DMS153 treated with DMSO at 0.1 percent for 48 hours (cell line): ENCODE measurements at regions not wholly inside any gene's neighbourhood (a gene's known extent, or its start where the extent isn't known, plus 50 kb on each side); places are given as distances from the start of the nearest gene placed in this dataset.

Experiments
- DNase-seq: peaks from one replicate; lab custom pipeline; 2025; ENCODE audit not compliant: unreplicated experiment; lab: John Stamatoyannopoulos, UW

DNA sequence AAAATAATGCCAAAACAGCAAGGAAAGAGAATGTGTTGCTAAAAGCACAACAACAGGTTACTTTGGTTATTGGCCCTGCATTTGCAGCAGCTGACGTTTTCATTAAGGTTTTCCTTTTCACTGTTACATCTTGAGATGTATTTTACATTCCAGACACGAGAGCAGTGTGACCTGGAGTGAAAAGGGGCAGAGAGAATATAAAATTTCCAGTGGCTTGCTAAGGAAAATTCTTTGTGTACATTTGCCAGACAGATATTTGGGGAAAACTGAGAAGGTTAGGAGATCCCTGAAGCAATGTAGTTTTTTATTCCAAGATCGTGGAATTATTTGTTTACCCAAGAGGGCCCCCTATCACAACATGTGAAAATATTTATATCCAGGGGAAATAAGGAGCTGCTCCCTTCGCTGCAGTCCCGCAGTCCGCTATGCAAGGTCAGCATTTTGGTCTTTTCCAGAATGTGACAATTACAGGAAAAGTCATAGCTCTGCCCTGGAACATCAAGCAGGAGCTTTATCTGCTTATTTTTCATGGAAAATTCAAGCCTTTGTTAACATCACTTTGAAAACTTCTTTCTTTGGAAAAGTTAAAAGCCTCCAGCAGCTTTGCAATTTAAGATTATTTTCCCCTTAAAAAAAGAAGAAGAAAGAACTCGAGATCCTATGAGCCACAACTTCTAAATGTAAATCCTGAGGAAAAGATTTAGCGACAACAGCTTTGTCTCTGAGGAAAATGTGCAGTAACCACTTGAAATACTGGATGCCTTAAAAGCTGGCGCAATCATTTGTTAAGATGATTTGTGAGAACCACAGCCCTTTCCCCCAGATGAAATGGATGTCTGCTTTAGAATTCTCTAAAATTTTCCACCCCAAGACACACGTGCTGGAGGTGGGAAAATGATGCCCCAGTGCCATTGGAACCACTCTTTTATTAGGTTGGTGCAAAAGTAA is 256.4 kb upstream of the TPM1 start:
- no peak for DNase-seq

DNA sequence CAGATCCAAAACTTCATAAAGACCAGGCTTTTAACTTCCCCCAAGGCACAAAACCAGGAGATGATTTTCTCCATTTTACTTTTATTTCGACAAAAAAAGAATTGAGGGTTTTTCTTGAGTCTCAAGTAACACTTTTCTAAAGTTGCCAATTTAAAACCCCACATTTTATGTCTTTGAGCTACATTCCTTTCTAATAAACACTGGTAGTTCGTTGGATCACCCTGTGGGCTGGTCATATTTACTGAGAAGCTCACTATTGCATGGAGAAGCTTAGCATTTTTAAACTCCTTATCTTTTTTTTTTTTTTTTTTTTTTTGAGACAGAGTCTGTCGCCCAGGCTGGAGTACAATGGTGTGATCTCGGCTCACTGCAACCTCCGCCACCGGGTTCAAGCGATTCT is 255.1 kb upstream of the TPM1 start:
- no peak for DNase-seq

DNA sequence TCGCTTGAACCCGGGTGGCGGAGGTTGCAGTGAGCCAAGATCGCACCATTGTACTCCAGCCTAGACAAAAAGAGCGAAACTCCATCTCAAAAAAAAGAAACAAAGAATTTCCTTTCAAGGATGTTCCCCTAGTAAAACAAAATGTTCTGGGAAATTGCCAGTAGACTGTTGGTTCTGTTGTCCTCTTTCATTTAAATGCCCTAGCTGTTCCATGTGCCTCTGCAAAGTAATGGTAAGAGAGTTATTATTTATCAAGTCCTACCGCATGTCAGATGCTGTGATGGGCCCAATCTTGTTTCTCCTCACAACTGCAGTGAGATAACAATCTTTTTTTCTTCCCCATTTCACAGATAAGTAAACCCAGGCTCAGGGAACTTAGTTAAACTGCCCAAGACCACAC is 254.3 kb upstream of the TPM1 start:
- DNase-seq: no peak

DNA sequence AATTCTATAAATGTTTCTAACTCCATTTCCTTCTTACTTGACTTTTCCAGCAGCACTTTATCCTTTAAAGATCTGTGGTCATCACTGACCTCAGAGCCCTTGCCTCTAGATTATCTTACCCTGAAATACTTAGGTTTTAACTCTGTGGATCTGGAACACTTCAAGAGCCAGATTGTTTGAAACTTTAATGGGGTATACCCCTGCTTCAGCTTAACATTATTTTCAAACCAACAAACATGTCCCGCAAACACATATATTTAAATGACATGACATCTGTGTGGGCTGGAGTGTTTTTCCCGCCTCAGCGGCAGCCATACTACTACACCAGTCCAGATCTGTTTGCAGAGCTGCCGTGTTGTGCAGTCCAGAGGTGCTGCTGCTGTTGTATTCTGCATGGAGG is 252.0 kb upstream of the TPM1 start:
- no peak for DNase-seq

DNA sequence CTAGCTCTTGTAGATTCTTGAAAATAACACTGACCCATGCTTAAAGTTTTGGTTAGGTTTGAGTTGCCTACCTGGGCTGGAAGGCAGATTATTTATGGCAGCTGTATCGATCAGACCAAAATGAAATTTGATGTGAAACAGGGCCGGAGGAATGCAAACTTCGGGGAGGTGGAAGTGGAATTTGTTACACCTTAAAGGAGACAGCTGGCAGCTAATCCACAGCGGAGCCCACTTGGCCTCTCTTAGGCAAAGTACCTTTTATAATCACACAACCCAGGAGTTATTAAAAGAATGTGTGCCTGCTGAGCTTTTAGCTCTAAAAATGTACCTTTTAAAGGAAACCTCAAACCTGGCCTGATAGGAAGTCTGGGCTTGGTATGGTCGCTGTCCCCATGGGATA is 250.9 kb upstream of the TPM1 start:
- DNase-seq: no peak

DNA sequence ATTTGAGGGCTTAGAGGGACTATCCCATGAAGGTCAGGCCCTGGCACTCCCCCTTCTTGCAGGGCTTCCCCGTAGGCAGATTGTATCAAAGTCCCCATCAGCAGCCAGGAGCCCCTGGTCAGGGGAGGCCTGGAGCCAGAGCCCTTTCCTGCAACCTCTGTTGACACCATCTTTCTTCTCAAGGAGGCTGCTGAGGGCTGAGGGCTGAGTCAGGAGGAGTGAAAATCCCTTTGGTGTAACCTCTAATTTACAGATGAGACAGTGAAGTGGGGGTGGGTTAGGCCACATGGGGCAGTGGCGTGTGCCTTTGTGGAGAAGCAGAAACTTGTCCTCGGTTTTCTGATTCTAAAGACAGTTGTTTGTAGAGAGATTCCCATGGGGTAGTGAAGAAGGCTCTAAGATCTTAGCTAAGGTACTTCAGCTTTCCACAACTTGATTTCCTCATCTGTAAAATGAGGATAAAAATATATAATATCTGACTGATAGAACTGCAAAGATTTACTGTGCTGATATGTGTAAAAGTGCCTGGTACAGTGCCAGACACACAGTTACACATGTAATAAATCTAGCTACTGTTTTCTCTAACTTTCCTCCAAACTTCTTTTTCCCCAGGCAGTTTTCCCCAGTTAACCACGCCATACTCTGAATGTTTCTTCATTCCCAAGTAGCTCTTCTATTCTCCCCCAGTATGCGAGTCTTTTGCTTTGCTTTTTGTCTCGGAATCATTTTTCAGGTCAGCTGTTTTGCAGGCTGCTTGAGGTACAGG is 249.4 kb upstream of the TPM1 start:
- DNase-seq: no peak

DNA sequence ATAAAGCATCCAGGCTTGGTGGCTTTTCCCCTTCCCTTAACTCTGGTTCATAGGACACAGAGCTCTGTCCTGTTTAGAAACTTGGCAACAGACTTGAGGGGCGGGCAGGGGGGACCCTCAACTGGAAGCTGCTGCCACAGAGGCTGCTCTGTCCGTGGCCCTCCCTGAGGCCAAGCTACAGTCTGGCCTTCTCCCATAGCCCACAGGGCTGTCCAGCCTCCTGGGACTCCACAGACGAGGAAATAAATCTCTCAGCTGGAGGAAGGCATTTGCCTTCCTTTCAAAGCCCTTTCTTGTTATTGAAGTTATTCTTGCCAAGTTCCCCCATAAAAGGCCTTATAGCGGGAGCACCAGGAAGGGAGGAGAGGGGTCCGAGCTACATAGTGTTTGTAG is 248.8 kb upstream of the TPM1 start:
- no peak for DNase-seq

DNA sequence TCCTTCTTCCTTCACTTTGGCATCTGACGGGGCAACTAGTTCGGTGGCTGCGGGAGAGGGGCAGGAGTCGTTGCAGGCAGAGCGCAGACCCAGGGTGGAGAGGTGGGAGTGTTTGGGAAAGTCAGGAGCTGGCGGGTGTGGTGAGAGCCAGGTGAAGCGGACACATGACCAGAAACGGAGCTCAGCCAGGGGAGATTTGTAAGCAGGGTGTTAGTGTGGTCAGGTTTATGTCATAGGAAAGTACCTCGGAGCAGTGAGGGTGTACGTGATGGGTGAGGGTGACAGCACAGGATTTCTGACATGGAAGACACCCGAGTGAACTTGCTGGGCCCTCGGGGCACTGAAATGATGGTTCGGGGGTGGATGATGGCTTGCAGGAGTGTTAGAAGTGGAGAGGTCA is 247.4 kb upstream of the TPM1 start:
- no peak for DNase-seq

DNA sequence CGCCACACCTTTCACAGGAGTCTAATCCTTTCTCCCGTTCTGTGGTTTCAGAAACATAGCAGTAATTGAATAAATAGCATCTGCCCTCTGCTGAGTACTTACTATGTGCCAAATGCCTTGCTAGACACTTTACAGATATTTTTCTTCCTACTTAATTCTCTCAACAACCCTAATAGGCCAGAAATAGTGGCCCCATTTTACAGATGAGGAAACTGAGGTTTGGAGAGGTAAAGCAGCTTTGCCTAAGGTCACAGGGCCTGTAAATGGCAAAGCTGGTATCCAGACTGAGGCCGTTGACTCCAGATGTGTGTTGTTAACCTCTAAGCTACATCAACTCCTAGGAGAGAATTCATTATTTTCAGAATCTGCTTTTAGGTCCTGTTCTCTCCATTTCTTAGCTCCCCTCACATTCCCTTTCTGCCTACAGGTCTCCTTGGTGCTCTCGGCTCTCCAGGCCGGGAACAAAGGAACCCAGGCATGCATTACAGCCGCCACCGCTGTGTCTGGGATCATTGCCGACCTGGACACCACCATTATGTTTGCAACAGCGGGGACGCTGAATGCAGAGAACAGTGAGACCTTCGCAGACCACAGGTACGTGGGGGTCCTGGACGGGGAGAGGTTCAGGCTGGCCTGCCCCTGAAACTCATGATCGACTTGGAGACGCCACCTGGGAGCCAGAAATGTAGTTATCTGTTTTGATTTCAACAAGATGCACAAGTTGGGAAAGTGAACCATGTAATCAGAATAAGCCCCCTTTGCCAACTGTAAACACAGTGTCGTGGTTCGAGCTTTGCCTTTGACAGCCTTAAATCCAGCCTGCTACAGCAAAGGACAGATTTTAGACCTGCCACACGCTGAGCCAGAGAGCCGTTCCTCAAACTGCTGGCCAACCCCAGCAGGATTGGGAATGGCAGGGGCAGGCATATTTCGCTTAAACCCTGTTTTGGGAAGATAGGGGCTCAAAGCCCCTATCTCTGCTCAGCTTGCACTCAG is 246.5 kb upstream of the TPM1 start:
- DNase-seq: no peak

DNA sequence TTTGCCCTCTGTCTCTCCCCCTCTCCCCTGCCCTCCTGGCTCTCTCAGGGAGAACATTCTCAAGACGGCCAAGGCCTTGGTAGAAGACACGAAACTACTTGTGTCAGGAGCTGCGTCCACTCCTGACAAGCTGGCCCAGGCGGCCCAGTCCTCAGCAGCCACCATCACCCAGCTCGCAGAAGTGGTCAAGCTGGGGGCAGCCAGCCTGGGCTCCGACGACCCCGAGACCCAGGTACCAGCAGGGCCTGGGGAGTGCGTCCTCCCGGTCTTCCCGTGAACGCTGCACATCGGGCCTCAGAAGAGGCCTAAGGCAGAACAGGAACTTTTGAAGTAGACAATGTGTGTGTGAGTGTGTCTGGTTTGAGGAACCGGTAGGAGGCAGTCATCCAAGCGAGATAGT is 245.4 kb upstream of the TPM1 start:
- DNase-seq: no peak

DNA sequence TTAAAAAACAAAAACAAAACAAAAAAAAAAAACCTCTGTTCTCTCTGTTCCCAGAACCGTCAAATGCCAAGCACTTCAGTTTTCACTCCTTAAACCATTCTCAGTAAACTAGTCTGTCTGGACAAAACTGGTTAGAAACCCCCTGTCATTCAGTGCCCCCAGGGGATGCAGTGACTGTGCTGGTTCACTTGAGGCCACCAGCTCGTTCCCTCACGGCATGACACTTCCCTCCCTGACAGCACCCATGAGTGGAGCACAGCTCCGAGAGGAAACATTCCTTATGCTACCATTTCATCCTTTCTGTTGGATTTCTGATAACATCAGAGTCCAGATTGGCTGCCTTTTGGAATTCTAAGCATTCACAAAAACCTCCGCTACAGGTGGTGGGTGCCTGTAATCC is 244.0 kb upstream of the TPM1 start:
- DNase-seq: no peak

DNA sequence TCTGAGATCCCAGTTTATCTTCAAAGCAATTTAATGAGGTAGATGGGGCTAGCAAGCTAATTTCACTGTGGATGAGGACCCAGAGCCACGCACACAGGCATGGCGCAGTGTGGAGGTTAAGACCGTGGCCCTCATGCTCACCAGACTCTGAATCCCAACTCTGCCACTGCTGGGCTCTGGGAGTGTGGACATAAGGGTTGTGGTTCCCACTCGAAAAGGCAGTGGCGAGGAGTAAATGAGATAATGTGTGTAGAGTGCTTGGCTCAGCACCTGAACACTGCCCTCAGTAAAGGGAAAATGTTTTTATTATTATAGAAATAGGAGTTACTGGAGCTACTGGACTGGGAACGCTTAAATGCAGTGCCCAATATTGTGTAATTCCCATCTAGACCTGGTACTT is 243.5 kb upstream of the TPM1 start:
- no peak for DNase-seq

DNA sequence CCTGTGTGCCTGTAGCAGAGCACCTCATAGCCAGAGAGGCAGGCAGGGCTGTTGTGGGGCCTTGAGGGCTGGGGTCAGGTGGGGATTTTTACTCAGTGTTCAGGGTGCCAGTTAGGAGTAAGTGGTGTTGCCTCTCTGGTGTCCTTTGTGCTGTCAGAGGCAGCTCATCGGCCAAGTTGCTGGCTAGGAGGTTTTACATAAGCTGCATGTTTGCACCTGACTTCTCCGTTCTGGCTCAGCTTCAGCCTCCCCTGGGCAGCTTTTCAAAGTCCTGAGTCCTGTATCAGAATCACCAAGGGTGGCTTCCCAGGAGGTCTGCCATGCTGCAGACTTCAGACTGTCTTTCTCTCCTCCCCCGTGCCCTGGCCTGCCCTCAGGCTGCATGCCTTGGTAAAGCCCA is 242.6 kb upstream of the TPM1 start:
- no peak for DNase-seq

DNA sequence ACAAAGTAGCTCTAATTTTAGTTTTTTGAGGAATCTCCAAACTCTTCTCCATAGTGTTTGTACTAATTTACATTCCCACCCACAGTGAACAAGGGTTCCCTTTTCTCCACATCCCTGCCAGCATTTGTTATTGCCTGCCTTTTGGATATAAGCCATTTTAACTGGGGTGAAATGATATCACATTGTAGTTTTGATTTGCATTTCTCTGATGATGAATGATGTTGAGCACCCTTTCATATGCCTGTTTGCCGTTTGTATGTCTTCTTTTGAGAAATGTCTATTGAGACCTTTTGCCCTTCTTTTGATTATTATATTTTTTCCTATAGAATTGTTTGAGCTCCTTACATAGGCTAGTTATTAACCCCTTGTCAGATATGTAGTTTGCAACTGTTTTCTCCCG is 239.9 kb upstream of the TPM1 start:
- DNase-seq: no peak

DNA sequence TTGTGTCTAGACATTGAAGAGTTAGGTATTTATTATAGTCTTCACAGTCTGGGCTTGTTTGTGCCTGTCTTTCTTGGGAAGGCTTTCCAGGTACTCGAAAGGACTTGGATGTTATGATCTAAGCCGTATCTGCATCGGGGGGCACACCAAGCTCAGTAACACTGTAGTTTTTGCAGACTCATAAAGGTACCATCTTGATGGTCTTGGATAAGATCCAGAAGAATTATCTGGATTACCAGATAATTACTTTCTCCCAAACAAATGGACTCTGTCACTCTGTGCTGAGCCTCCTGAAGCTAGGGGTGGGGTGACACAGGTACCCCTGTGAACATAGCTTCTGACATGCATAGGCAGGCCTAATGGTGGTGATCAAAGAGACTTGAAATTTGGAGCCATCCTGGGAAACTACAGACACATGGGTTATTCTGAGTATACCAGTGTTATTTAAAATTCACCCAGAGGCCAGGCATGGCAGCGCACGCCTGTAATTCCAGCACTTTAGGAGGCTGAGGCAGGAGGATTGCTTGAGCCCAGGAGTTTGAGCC is 238.6 kb upstream of the TPM1 start:
- no peak for DNase-seq

DNA sequence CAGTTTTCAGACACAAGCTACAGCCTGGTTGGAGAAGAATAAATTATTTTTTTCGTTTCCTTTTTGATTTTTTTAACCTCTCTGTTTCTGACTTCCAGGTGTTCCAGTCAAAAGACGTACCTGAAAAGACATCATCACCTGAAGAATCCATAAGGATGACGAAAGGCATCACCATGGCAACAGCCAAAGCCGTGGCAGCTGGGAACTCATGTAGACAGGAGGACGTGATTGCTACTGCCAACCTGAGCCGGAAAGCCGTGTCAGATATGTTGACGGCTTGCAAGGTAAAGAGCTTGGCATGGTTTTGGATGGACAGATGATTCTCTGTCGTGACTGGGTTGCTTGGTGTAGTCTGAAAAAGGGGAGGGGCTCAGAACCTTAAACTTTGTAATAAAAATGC is 237.0 kb upstream of the TPM1 start:
- DNase-seq: no peak

DNA sequence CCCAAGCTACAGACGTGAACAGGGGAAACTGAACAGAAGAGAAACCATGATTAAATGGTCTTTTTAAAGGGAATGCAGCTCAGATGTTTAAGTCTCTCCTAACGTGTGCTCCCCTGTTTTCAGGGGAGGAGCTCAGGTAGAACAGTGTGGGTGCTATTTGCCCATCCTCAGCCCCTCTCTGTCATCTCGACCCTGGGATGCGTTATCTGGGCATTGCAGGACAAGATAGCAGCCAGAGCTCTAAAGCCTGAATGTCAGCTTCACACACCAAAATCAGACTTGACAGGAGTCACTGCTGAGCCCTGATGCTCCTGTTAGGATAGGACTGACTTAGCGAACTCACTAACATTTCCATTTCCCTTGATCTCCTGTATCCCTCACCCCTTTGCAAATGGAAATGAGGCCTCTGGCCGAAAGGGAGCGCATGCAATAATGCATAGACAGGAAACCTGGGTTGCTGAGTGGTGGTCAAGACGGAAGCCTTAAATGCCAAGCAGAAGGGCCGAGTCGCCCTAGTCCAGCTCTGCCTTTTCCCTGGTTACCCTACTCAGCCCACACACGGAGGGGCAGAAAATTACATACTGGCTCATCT is 234.9 kb upstream of the TPM1 start:
- DNase-seq: no peak

DNA sequence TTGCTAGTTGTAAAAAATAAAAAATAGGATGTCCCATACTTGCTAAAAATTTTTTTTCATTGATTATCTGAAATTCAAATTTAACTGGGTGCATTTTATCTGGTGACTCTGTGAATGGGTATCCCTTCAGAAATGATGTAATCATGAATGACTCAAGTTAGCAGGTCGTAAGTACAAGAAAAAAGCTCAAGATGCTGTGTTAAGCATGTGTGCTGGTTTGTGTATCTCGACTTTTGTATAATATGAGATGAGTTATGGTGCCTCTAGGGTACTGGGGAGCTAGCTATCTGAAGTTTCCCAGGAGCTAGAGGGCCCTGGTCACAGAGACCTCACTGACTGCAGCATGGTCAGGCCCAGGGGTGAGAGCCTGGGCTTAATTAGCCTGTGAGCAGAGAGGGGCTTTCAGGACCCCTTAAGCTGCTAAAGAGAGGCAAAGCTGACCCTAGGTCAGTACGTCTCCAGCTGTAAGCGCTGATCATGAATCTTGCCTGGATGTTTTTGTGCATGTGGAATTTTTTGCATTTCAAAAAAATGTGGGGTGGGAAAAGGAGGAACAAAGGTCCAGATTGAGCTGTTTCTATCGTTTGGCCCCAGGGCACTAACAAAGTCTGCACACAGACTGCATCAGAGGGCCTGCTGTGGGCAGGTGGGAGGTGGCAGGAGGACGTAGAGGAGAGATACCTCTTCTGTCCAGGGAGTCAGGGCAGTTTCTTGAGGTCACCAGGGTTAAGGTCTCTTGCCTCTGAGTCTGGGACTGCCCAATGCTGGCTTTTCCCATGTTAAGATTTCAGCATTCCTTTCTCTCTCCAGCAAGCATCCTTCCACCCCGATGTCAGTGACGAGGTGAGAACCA is 233.2 kb upstream of the TPM1 start:
- no peak for DNase-seq

DNA sequence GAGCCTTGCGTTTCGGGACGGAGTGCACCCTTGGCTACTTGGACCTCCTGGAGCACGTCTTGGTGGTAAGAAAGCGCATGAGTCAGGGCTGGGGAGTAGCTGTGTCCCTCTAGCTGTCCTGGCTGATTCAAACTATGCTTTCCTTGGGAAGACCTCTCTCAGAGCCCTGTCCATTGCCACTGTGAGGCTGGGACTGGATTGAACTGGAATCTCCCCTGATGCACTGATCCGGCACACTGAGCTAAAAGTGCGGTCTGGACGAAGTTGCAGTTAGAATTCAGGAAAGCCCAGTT is 232.6 kb upstream of the TPM1 start:
- DNase-seq: no peak

DNA sequence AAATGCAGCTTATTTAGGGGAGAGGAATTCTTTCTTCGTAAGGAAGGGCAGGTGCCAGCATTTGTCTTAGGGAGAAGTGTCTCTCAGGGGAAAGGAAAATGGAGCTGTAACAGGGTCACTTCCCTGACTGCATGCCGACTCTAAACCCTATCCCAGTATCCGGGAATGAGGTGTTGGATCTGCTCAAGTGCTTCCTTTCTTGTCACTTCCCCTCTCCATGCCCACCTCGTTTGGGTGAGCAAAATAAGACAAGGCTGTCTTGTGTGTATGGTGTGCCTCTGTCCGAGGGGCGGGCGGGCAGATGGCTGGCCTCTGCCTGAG is 230.1 kb upstream of the TPM1 start:
- DNase-seq: no peak
